ENCODE measurements at regions not wholly inside any gene's neighbourhood (a gene's known extent, or its start where the extent isn't known, plus 50 kb on each side); places are given as distances from the start of the nearest gene placed in this dataset.

DNA sequence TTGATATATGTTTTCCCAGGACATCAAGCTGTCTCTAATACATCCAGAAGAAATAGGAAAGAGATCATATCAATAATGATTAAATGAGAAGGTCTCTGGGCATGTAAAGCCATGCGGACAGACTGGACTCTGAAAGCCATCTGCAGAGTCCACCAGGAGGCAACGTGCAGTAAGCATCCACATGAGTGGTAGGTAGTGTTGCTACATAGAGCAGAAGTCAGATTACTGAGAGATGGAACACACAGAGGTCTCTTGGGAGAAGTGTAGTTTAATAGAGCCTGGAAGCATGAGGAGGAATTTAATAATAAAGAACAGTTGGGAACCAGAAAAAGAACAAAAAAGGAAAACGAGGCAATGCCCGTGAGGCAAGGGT is 758.1 kb upstream of the DDX18 start:
- TF ChIP-seq, protein P1, sequence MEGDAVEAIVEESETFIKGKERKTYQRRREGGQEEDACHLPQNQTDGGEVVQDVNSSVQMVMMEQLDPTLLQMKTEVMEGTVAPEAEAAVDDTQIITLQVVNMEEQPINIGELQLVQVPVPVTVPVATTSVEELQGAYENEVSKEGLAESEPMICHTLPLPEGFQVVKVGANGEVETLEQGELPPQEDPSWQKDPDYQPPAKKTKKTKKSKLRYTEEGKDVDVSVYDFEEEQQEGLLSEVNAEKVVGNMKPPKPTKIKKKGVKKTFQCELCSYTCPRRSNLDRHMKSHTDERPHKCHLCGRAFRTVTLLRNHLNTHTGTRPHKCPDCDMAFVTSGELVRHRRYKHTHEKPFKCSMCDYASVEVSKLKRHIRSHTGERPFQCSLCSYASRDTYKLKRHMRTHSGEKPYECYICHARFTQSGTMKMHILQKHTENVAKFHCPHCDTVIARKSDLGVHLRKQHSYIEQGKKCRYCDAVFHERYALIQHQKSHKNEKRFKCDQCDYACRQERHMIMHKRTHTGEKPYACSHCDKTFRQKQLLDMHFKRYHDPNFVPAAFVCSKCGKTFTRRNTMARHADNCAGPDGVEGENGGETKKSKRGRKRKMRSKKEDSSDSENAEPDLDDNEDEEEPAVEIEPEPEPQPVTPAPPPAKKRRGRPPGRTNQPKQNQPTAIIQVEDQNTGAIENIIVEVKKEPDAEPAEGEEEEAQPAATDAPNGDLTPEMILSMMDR (IDR thresholded peaks at IDR 0.05), result no peak
- no peak for TF ChIP-seq POLR2AphosphoS5 (IDR thresholded peaks at IDR 0.05)

All from suprapubic skin (tissue), 3 donors.